CD4-positive, alpha-beta T cell treated with Interleukin-12 subunit alpha and Interleukin-12 subunit beta, for 1 hour (primary cell): ENCODE measurements at regions not wholly inside any gene's neighbourhood (a gene's known extent, or its start where the extent isn't known, plus 50 kb on each side); places are given as distances from the start of the nearest gene placed in this dataset.
"Not testable (repeated sequence)": the region's sequence is repeated elsewhere in the genome, so short reads cannot be mapped to it uniquely, and the experiment has no call there.

Experiments
- DNase-seq: peaks from one replicate; pipeline ENCODE4 v3.0.0-alpha.2; 2020

DNA sequence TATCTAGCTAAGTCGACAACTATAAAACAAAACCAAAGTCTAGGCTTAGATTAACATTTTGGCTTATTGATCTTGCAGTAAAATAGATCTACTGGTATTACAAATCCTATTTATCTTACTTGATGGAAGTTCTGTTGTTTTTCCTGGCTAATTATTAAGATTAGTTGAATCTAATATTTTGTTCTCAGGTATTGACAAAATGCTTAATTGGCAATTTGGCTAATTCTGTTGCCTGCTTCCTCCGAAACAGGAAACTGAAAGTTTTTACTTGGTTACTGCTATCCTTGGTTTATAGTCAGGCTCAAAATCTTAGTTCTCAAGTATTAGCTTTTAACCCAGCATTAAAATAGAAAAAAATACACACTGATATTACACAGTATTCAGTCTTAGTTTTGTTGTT lies 820.5 kb downstream of the NR2F1-AS1 start:
- no peak for DNase-seq

DNA sequence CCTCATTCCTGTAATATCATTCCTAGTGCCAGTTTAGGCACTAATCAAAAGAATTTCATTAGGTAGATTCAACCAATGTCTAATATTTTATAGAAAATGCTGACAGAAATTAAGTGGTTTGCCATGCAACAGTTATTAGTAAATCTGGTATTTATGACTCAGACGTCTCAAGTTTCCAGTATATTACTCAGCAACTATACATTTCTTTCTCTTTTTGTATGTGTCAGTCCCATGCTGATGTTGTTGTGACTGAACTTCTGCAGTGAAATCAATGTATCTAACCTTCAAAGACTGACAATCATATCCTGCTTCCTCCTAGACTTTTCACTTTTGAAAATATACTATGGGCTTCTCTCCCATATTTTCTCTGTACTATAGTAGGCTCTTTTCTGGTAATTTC lies 822.5 kb downstream of the NR2F1-AS1 start:
- no peak for DNase-seq

GRCh38 chr5:92749943-92750342 lies 831.1 kb downstream of the NR2F1-AS1 start:
- no peak for DNase-seq

DNA sequence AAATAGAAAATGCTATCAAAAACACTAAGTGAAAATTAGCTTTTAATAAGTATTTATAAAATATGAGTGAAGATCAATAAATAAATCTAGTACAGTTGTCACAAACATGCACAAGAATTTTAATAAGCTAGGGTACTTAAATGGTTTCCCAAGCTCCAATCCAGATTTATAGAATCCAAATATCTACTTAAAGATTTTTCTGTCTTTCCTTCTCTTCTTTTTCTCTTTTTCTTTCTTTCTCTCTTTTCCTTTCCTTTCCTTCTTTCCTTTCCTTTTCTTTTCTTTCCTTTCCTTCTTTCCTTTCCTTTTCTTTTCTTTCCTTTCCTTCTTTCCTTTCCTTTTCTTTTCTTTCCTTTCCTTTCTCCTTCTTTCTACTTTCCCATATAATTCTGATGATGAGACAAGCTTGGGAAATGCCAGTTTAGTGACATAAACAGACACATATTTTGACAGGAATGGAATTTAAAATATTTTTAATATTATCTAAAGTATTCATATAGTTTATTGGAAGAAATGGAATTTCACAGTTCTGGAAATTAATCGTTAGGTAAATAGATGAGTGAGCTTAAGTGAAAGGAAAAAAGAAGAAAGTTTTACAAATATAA lies 832.8 kb downstream of the NR2F1-AS1 start:
- DNase-seq: no peak

- DNase-seq: no peak
Measured at GRCh38 chr5:92741906-92742305, 839.1 kb downstream of the NR2F1-AS1 start.

GRCh38 chr5:92734211-92734940 lies 846.6 kb downstream of the NR2F1-AS1 start:
- DNase-seq: no peak

GRCh38 chr5:92730486-92730885 lies 850.5 kb downstream of the NR2F1-AS1 start:
- no peak for DNase-seq

DNA sequence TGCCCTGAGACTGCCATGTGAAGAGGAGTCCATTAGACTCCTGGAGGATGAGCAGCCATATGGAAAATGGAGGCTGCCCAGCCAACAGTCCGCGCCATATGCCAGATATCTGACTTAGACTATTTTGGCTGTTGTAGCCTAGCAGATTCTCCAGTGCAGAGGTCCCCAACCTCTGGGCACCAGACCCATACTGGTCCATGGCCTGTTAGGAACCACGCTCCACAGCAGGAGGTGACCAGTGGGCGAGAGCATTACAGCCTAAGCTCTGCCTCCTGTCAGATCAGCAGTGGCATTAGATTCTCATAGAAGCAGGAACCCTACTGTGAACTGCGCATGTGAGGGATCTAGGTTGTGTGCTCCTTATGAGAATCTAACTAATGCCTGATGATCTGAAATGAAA lies 851.9 kb downstream of the NR2F1-AS1 start:
- DNase-seq: no peak

GRCh38 chr5:92715946-92716520 lies 865.0 kb downstream of the NR2F1-AS1 start:
- no peak for DNase-seq

GRCh38 chr5:92713826-92714225 lies 867.2 kb downstream of the NR2F1-AS1 start:
- no peak for DNase-seq

- no peak for DNase-seq
Measured at GRCh38 chr5:92713335-92713743, 867.7 kb downstream of the NR2F1-AS1 start.

GRCh38 chr5:92711956-92712355 lies 869.1 kb downstream of the NR2F1-AS1 start:
- DNase-seq: no peak

DNA sequence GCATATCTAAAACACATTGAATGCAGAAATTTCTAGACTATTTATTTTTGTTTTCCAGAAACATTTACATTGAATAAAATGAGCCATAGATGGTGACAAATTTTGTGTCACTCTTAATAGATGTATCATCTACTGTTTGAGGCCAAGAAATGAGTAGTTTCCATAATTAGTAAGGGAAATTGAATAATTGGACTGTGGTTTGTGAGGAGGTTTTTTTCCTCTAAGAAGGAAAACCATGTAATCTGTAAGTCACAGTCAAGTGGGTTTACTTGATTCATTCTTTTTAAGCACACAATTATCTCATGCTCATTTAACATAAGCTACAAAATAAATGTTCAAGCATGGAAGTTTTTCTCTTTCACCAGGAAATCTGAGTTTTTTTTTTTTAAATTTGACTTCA lies 876.4 kb downstream of the NR2F1-AS1 start:
- DNase-seq: no peak

GRCh38 chr5:92703976-92704375 lies 877.0 kb downstream of the NR2F1-AS1 start:
- DNase-seq: no peak

- DNase-seq: no peak
Measured at GRCh38 chr5:92695123-92696003, 885.7 kb downstream of the NR2F1-AS1 start.

DNA sequence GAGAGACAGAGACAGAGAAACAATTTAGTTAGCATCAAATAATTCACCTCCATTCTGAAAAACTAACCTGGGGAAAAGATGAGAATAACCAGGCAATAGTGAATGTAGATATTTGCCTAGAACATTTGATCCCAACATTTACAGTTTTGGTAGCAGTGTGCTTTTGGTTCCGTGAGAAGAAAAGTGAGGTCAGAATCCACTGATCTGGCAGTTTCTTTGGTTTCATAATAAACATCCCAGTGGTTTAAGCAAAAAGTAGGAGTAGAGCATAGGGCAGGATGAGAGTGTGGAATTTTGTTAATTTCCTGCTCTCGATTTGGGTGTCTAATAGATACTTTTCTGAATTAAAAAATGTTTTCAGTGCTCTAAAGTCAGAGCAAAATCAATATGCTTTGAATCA lies 887.0 kb downstream of the NR2F1-AS1 start:
- DNase-seq: no peak

GRCh38 chr5:92691955-92692354 lies 889.1 kb downstream of the NR2F1-AS1 start:
- not testable (repeated sequence) for DNase-seq

DNA sequence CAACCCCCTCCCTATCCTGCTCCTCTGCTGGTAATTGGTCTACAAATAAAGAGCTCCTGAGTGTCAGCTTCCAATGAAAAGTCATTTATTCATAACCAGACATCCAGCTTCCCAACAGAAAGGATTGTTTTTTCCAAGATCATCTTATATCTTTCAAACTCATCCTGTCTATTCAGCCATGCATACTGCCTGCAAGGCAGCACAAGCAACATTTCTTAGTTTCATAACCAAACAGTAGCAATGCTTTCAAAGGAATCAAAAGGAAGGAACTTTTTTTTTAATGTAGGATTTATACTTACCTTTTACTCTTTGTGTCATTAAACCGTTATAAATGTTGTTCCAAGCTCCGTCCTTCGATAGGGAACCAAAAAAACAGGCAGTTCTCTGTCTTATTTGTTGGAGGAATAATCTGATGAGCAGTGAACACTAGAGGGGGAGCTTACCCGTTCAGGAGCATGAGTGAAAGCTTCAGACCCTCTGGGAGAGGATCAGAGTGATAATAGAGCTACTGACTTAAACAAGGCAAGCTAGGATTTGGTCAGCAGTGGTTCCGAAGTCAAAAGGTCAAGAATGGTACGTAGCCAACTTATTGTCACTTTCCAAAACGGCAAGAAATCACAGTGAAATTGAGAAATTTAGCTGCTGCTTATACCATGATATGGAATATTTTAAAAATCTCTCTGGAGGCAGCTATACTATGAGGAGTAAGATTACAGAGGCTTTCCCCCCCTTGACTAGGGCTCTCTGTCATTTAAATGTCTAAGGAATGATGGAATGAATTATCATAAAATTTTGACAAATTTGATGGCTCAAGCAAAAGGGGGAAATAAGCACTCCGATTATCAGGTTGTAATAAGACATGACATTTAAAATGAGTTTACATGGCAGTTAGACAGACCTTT lies 892.9 kb downstream of the NR2F1-AS1 start:
- DNase-seq: no peak

DNA sequence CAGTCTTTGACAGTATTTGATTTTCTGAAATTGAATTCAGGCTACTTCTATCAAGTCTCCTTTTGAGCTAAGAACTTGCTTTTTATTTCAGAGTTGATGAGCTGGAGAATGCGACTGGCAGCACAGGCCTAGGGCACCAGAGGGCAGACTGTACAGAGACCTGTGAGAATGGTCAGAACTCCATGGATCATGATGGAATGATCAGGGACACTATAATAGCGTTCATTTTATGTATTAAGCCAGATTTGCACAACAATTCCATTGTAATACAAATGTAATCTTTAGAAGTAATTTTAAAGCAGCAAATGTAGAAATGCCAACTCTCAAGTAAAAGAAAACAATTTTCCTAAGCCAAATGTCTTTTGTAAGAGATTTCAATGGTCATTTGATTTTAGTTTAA lies 902.4 kb downstream of the NR2F1-AS1 start:
- DNase-seq: no peak

DNA sequence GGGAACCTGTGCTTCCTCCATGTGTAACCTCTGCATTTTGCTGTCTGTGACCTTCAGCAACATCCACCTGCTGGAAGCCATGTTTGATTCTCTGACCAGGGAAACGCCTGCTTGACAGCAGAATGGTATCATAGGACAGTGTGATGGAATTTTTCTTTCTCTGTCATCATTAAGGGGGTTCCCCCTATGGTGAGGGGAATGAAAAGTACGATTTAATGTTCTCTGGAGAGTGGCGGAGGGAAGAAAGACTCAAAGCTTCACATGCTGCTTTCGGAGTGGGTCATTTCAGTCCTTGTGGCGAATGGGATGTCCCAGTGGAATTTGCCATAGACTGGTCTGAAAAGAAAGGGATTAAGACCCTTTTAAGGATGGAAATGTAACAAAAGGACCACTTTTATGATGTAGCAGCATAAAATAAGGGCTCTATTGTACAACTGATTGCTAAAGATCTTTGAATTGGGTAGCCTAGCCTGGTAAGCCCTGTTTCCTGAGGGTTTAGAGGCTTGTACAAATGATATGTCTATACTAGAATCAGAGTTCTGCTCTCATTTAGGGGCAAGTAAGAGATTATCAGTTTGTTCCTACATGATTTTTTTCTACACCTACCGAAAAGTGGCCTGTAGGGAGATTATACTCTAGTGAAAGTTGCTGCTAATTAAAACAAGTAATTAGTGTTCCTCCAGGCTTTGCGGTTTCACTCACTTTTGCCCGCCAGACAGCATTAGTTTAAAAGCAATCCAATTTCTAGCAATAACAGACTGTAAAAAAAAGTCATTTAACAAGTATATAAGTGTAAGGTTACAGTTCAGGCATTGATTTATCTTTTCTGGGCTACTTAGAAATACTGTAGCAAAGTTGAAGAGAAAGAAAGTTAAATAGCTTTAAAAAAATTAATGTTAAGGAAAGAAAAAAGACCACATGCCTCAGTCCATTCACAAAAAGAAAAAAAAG lies 904.5 kb downstream of the NR2F1-AS1 start:
- no peak for DNase-seq

- no peak for DNase-seq
Measured at GRCh38 chr5:92674321-92674720, 906.7 kb downstream of the NR2F1-AS1 start.
